ENCODE measurements at regions not wholly inside any gene's neighbourhood (a gene's known extent, or its start where the extent isn't known, plus 50 kb on each side); places are given as distances from the start of the nearest gene placed in this dataset.

- Histone ChIP-seq H3K4me3 (no peak overlapping the region), H3K36me3 (no peaks in the 10 kb centered on the region), H3K27me3 (peaks cover 15% of the 10 kb centered on the region), H3K9me3 (no peaks in the 10 kb centered on the region), H3K4me1 (no peaks in the 10 kb centered on the region), H3K27ac (no peak overlapping the region)
- no peak for TF ChIP-seq POLR2AphosphoS5 (IDR thresholded peaks at IDR 0.05)
- TF ChIP-seq CTCF (IDR thresholded peaks at IDR 0.05), result no peak
- TF ChIP-seq EP300 (IDR thresholded peaks at IDR 0.05), result no peak
- no peak for TF ChIP-seq POLR2A (IDR thresholded peaks at IDR 0.05)
- peak in 1 of 2 donors; percentile 24 for DNase-seq (ENCODE audit: low spot score in 2 of 2)
- 50% methylated on average over 7 of the region's 7 CpGs for WGBS
These were observed 293.1 kb upstream of the N4BP1 start for GRCh38 chr16:48903039-48903438.

- DNase-seq (ENCODE audit: low spot score in 2 of 2), result peak in 1 of 2 donors; percentile 24
- Histone ChIP-seq H3K9me3 (no peaks in the 10 kb centered on the region), H3K4me3 (no peak overlapping the region), H3K4me1 (no peaks in the 10 kb centered on the region), H3K27me3 (peaks cover 16% of the 10 kb centered on the region), H3K27ac (no peak overlapping the region), H3K36me3 (no peaks in the 10 kb centered on the region)
- WGBS, result 49% methylated on average over 9 of the region's 9 CpGs
- TF ChIP-seq POLR2A (IDR thresholded peaks at IDR 0.05) (no peak), CTCF (IDR thresholded peaks at IDR 0.05) (no peak), EP300 (IDR thresholded peaks at IDR 0.05) (no peak), POLR2AphosphoS5 (IDR thresholded peaks at IDR 0.05) (no peak)
These were observed 291.9 kb upstream of the N4BP1 start for GRCh38 chr16:48901712-48902374.

- Histone ChIP-seq H3K36me3 (no peaks in the 10 kb centered on the region), H3K4me3 (no peak overlapping the region), H3K27me3 (peaks cover 16% of the 10 kb centered on the region), H3K4me1 (no peaks in the 10 kb centered on the region), H3K27ac (no peak overlapping the region), H3K9me3 (no peaks in the 10 kb centered on the region)
- DNase-seq (ENCODE audit: low spot score in 2 of 2), result peak in 1 of 2 donors; percentile 18
- WGBS, result 64% methylated on average over 1 of the region's 1 CpG
- TF ChIP-seq CTCF (IDR thresholded peaks at IDR 0.05) (no peak), EP300 (IDR thresholded peaks at IDR 0.05) (no peak), POLR2AphosphoS5 (IDR thresholded peaks at IDR 0.05) (no peak), POLR2A (IDR thresholded peaks at IDR 0.05) (no peak)
These were observed 289.5 kb upstream of the N4BP1 start for GRCh38 chr16:48899500-48899899.

GRCh38 chr16:48897698-48898205 lies 287.8 kb upstream of the N4BP1 start:
- H3K27me3 ChIP-seq, result peaks cover 12% of the 10 kb centered on the region
- WGBS, result 71% methylated on average over 8 of the region's 8 CpGs
- H3K36me3 ChIP-seq, result no peaks in the 10 kb centered on the region
- no peak overlapping the region for H3K27ac ChIP-seq
- no peak for TF ChIP-seq POLR2A (IDR thresholded peaks at IDR 0.05)
- TF ChIP-seq EP300 (IDR thresholded peaks at IDR 0.05), result no peak
- H3K4me3 ChIP-seq, result no peak overlapping the region
- no peaks in the 10 kb centered on the region for H3K4me1 ChIP-seq
- no peaks in the 10 kb centered on the region for H3K9me3 ChIP-seq
- DNase-seq (ENCODE audit: low spot score in 2 of 2), result peak in 1 of 2 donors; percentile 35

- WGBS, result 29% methylated on average over 3 of the region's 5 CpGs
These were observed 285.2 kb upstream of the N4BP1 start for GRCh38 chr16:48895142-48895541.

More at GRCh38 chr16:48895142-48895541, 285.2 kb upstream of the N4BP1 start:
- Histone ChIP-seq H3K9me3 (no peaks in the 10 kb centered on the region), H3K36me3 (no peaks in the 10 kb centered on the region), H3K4me3 (no peak overlapping the region), H3K4me1 (no peaks in the 10 kb centered on the region), H3K27me3 (peaks cover 2% of the 10 kb centered on the region), H3K27ac (no peak overlapping the region)
- TF ChIP-seq POLR2A (IDR thresholded peaks at IDR 0.05), result no peak
- no peak for TF ChIP-seq CTCF (IDR thresholded peaks at IDR 0.05)
- TF ChIP-seq EP300 (IDR thresholded peaks at IDR 0.05), result no peak
- TF ChIP-seq POLR2AphosphoS5 (IDR thresholded peaks at IDR 0.05), result no peak
- no peak for DNase-seq (ENCODE audit: low spot score in 2 of 2)

Data from suprapubic skin (tissue), 4 donors.